AG04449 (cell line): ENCODE measurements at regions not wholly inside any gene's neighbourhood (a gene's known extent, or its start where the extent isn't known, plus 50 kb on each side); places are given as distances from the start of the nearest gene placed in this dataset.

ENCODE experiments used
- CTCF ChIA-PET: fragments of 350-600 bp; formaldehyde crosslinking; extraction: SDS; loops from one replicate; lab custom pipeline; 2021; ENCODE audit warnings: antibody characterized with exemption; lab: Yijun Ruan, JAX
- POLR2A ChIA-PET: fragments of 400-600, 350-600 bp; formaldehyde crosslinking; extraction: SDS; loops from one replicate; lab custom pipeline; 2020; ENCODE audit warnings: antibody characterized with exemption, inconsistent platforms; lab: Yijun Ruan, JAX
- DNase-seq: peaks from one replicate; pipeline ENCODE4 v3.0.0-alpha.2; 2010; ENCODE audit warnings: low read depth, low spot score
- H3K4me3 ChIP-seq: 2 replicates; pipeline ENCODE4 v1.5.1; 2011; ENCODE audit warnings: low read depth, mild to moderate bottlenecking, control low read depth, low read length
- TF ChIP-seq, protein P1 (sequence below): IDR thresholded peaks from one replicate; pipeline ENCODE4 v1.5.1; 2011; ENCODE audit warnings: mild to moderate bottlenecking, moderate library complexity, low read length, control low read depth, inconsistent platforms; ENCODE audit not compliant: insufficient read depth; ENCODE audit errors: missing control alignments

DNA sequence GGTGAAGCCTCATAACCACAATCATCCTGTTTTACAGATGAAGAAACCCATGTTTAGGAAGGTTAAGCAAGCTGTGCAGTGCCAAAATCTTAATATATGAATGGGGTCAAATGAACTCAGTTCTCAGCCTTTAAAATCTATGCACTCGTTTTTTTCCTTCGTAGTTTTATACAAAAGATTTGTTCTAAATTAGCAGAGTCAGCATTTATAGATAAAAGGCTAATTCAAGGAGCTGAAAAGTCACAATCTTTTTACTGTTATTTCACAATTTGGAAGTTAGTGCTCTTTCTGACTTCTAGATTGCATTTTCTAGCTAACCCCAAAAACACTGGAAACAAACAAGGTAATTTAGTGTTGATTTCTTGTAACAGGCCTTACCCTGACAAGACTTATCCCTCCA is 766.9 kb upstream of the ADGRL4 start:
- ChIA-PET CTCF (no interaction called here), POLR2A (no interaction called here)
- TF ChIP-seq, protein P1, sequence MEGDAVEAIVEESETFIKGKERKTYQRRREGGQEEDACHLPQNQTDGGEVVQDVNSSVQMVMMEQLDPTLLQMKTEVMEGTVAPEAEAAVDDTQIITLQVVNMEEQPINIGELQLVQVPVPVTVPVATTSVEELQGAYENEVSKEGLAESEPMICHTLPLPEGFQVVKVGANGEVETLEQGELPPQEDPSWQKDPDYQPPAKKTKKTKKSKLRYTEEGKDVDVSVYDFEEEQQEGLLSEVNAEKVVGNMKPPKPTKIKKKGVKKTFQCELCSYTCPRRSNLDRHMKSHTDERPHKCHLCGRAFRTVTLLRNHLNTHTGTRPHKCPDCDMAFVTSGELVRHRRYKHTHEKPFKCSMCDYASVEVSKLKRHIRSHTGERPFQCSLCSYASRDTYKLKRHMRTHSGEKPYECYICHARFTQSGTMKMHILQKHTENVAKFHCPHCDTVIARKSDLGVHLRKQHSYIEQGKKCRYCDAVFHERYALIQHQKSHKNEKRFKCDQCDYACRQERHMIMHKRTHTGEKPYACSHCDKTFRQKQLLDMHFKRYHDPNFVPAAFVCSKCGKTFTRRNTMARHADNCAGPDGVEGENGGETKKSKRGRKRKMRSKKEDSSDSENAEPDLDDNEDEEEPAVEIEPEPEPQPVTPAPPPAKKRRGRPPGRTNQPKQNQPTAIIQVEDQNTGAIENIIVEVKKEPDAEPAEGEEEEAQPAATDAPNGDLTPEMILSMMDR: no peak
- no peak overlapping the region for H3K4me3 ChIP-seq
- no peak for DNase-seq

DNA sequence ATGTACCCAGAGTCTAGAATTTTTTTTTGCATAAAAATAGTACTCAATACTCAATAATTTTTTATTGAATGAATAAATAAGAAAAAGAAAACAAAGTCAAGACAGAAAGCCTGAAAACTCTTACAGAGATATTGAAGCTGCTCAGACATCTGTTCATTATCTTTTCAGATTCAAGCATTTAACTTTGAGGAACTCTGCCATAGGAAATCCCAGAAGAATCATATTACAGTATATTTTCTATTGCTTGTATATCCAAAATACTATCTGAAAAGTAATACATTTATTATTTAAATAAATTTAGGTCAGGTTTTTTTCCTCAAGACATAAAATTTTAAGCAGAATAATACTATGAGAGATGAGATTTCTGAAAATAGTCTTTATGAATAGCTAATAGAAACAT is 755.9 kb upstream of the ADGRL4 start:
- TF ChIP-seq, protein P1: no peak
- ChIA-PET CTCF (no interaction called here), POLR2A (no interaction called here)
- H3K4me3 ChIP-seq: no peak overlapping the region
- no peak for DNase-seq

DNA sequence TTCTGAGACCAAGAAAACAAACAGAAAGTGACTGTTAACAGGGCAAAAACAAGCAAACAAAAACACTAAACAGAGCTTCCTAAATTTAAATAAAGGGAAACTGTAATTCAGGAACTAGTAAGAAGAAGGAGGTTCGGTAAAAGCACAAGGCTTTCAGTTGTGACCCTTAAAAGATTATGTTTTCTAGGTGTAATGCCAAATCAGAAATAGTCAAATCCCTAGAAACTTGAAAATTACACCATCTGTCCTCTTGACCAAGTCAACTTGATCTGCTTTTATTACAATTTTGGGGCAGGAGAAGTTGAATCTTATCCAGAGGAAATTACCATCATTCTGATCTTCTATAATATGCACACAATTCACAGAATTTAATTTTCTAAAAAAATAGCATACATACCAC is 754.0 kb upstream of the ADGRL4 start:
- CTCF ChIA-PET: no interaction called here
- H3K4me3 ChIP-seq: no peak overlapping the region
- no peak for DNase-seq
- TF ChIP-seq, protein P1: no peak
- POLR2A ChIA-PET: no interaction called here

DNA sequence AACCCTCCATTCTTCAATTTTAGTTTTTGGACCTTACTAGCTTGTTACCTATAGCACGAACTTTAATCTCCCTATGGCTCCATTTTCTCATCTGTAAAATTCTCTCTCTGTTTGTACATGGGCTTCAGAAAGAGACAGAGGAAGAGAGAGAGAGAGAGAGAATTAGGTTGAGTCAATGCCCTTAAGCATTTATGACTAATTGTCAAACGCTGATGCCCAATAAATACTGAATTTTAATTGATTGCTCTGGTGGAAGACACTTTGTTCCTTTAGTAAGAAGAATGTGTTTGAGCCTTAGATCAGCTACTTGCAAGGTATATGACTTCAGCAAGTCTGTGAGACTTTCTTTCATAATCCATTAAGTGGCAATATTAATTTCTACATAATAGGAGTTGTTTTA is 743.1 kb upstream of the ADGRL4 start:
- ChIA-PET POLR2A (no interaction called here), CTCF (no interaction called here)
- DNase-seq: no peak
- no peak overlapping the region for H3K4me3 ChIP-seq
- TF ChIP-seq, protein P1: no peak

DNA sequence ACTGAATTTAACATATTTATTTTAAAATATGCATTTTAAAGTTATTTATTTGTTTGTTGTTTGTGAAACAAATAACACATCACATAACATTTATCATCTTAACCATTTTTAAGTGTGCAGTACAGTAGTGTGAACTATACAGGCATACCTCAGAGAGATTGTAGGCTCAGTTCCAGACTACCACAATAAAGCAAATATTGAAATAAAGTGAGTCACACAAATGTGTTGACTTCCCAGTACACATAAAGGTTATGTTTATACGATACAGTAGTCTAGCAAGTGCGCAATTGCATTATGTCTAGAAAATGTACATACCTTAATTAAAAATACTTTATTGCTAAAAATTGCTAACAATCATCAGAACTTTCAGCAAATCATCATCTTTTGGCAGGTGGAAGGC is 739.4 kb upstream of the ADGRL4 start:
- no peak for DNase-seq
- H3K4me3 ChIP-seq: no peak overlapping the region
- ChIA-PET CTCF (no interaction called here), POLR2A (no interaction called here)
- TF ChIP-seq, protein P1: no peak

DNA sequence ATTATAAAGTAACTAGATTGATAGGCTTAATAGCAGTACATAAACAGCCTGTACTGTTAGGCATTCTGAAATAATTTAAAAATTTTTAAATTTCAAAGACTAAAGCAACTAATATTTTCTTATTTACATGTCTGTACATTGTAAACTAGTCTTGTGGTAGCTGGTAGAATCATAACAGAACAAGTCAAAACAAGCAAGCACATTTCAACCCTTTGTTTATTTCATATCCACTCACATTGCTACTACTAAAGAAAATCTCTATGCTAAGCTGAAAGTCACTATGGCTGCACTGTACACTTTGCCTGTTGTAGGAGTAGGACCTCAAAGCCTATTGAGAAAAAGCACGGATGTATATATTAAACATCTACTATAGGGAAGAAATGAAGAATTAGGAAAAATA is 738.2 kb upstream of the ADGRL4 start:
- POLR2A ChIA-PET: no interaction called here
- H3K4me3 ChIP-seq: no peak overlapping the region
- CTCF ChIA-PET: no interaction called here
- TF ChIP-seq, protein P1: no peak
- DNase-seq: no peak
